LNCAP (cell line): ENCODE measurements at regions not wholly inside any gene's neighbourhood (a gene's known extent, or its start where the extent isn't known, plus 50 kb on each side); places are given as distances from the start of the nearest gene placed in this dataset.

Source experiments
- TF ChIP-seq, protein P1 (sequence below): fragments of 450-650 bp; IDR thresholded peaks from 2 replicates; pipeline ENCODE4 v1.5.1; 2017; ENCODE audit warnings: mild to moderate bottlenecking

DNA sequence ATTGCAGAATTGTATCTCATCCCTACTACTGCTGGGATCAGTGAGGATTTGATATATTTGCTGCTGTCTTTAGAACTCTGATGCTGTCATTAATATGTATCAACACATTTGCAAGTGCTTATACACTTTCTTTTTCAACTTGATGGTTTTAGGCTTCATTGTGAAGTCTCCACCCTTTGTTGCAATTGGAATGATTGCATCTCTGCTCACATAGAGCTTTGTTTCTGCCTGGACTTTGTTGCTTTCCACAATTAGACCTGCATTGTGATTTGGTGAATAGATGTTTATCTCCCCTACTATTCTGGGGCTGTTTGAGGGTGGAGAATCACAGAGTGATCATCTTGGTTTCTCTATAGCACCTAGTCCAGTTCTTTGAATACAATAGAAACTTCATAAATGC, 666.7 kb downstream of the EPM2A start:
- TF ChIP-seq, protein P1, sequence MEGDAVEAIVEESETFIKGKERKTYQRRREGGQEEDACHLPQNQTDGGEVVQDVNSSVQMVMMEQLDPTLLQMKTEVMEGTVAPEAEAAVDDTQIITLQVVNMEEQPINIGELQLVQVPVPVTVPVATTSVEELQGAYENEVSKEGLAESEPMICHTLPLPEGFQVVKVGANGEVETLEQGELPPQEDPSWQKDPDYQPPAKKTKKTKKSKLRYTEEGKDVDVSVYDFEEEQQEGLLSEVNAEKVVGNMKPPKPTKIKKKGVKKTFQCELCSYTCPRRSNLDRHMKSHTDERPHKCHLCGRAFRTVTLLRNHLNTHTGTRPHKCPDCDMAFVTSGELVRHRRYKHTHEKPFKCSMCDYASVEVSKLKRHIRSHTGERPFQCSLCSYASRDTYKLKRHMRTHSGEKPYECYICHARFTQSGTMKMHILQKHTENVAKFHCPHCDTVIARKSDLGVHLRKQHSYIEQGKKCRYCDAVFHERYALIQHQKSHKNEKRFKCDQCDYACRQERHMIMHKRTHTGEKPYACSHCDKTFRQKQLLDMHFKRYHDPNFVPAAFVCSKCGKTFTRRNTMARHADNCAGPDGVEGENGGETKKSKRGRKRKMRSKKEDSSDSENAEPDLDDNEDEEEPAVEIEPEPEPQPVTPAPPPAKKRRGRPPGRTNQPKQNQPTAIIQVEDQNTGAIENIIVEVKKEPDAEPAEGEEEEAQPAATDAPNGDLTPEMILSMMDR, result no peak

DNA sequence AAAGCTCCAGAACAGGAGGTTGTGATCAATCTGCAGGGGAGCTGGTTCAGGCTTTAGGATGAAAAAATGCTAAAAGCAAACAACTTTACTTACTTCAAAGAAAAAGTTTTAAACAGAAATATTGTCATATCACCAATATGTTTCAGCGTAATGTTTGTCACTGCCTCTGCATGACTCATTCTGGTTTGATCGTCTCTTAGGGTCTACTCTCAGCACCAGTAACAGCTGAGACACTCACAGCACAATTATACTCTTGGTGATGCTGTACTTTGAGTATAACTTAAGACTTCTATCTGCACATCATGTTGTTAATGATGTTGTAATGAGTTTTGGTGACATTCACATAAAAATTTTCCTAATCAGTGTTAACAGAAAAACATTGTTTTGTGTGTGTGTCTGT, 665.4 kb downstream of the EPM2A start:
- TF ChIP-seq, protein P1, result no peak

DNA sequence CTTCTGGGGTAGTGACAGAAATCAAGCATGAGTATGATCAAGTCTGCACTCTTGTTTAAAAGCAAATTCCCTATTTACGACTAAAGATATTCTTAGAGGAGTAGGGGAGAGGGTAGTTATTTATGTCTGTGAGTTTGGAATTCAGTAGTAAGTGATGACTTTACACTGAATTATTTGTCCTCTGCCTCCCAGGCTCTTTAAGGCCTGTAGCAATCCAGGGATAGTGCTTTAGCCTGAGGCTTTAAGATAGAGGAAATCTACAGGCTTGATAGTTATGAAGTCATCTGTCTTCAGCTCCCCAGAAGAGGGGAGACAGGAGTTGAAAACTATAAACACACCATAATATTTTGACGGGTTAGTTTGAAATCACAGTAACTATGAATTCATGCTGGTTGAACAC, 664.5 kb downstream of the EPM2A start:
- TF ChIP-seq, protein P1, result no peak

DNA sequence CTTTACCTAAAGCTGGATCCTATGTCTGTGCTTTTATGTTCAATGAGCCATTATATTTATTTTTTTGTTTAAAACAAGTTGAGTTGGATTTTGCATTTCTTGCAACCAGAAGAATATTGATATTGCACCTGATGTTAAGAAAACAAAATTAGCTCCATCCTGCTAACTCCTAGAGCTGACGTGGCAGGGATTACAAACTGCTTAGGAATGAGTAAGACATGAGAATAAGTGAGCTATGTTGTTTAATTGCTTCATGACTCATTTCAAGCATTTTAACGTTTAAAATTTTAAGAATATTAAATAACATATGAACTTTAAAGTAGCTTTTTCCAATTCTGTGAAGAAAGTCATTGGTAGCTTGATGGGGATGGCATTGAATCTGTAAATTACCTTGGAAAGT, 663.5 kb downstream of the EPM2A start:
- TF ChIP-seq, protein P1, result no peak

DNA sequence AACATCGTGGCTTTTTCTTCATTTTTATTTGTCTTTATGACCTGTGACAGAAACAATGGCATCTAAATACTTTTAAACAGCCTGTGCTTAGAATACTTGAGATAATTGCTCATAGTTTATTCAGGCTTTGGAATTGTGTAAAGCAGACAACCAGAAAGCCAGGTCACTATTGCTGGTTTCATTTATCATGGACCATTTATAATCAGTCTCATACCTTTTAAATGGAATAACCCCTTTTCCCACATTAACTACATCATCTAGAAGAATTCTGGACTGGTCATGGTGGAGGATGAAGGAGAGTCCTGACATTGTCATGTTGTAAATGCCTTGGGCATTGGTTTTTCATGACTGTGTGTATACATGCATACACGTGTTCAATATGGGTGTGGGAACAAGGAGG, 661.5 kb downstream of the EPM2A start:
- TF ChIP-seq, protein P1, result no peak

DNA sequence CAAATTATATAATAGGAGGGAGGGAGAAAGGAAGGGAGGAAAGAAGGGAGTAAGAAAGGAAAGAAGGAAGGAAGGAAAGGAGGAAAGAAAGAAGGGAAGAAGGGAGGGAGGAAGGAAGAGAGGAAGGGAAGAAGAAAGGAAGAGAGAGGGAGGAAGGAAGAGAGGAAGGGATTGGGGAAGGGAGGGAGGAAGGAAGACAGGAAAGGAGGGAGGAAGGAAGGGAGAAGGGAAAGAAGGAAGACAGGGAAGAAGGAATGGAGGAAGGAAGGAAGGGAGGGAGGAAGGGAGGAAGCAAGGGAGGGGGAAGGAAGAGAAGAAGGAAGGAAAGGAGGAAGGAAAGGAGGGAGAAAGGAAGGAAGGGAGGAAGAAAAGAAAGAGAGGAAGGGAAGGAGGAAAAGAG, 660.5 kb downstream of the EPM2A start:
- TF ChIP-seq, protein P1, result no peak

DNA sequence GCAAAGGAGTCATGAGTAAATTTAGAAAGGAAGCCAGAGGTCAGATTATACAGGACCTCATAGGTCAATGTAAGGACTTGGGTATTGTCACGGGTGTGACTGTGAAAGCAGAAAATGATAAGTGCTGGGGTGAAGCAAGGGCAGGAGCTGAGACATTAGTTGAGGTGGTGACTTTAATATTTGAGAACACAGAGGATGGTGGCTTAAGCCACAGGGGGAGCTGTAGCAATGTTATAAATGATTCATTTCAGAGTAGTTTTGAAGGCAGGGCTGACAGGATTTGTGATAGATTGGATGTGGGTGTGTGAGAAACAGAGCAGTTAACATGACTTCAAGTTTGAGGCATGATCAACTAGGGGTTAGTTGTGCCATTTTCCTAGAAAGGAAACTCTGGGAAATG, 659.9 kb downstream of the EPM2A start:
- TF ChIP-seq, protein P1, result no peak

DNA sequence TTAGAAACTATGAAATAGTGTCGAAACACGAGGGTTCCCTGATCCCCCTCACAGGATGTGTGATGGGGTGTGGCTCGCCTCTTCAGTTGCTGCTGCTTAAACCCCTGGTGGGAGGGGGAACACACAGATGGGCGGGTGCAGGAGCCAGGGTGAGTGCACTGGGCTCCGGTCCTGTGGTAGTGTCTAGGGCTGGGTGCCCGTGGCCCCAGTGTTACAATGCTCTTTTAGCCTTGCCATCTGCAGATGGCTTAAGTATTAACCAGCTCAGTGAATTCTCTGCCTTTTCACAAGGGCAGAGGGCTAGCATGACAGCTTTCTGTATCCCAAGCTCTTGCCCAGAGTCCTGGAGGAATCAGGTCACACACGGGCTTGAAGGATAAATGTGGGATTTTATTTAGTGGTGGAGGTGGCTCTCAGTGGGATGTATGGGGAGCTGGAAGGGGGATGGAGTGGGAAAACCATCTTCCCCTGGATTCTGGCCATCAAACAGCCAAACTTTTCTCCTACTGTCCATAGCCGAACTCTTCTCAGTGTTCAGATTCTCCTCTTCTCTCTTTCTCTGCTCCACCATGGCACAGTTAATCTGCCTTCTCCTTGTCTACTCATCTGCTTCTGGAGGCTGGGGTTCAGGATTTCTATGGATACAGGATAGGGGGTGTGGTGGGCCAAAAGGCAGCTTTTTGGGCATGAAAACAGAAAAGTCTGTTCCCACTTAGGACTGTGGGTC, 659.0 kb downstream of the EPM2A start:
- TF ChIP-seq, protein P1, result no peak
